ENCODE measurements at regions not wholly inside any gene's neighbourhood (a gene's known extent, or its start where the extent isn't known, plus 50 kb on each side); places are given as distances from the start of the nearest gene placed in this dataset.

DNA sequence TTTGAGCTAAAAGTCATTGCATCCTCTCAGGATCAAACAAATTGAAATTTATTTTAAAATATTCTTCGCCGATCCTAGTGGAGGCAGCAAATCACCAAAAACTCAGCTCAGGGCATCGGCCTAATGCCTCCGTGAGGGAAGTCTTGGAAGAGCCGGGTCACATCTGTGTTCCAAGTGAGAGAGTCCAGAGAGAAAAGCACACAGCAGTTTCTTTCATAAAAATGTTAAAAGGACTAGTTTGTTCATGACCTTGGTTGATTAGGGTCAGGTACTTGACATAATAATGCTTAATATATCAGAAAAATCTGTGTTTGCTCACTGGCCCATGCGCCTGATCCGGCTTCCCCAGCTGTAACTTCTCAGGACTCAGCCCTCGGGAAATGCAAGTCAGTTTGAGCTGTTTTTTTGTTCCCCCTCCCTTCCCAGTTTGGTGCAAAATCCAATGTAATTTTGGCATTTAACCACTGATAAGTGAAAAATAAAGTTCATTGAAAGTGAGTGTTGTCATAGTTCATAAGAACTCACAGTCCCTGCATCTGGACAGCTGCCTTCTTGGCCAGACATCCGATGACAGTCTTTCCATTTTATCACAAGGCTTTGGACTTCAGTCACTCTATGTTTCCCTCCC is 161.7 kb downstream of the CAND1 start:
- TF ChIP-seq, protein P1, sequence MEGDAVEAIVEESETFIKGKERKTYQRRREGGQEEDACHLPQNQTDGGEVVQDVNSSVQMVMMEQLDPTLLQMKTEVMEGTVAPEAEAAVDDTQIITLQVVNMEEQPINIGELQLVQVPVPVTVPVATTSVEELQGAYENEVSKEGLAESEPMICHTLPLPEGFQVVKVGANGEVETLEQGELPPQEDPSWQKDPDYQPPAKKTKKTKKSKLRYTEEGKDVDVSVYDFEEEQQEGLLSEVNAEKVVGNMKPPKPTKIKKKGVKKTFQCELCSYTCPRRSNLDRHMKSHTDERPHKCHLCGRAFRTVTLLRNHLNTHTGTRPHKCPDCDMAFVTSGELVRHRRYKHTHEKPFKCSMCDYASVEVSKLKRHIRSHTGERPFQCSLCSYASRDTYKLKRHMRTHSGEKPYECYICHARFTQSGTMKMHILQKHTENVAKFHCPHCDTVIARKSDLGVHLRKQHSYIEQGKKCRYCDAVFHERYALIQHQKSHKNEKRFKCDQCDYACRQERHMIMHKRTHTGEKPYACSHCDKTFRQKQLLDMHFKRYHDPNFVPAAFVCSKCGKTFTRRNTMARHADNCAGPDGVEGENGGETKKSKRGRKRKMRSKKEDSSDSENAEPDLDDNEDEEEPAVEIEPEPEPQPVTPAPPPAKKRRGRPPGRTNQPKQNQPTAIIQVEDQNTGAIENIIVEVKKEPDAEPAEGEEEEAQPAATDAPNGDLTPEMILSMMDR (IDR thresholded peaks at IDR 0.05 in 8 of 11, conservative IDR thresholded peaks at IDR 0.05 in 3 of 11), result no peak
- no peak for TF ChIP-seq POLR2A (IDR thresholded peaks at IDR 0.05)
- peak in 1 of 3 donors; percentile 64 for TF ChIP-seq POLR2AphosphoS5 (IDR thresholded peaks at IDR 0.05)

All from spleen (tissue), 7 donors.